CD4-positive, alpha-beta T cell treated with Interleukin-6 at 100 ng/mL for 8 hours (primary cell): ENCODE measurements at regions not wholly inside any gene's neighbourhood (a gene's known extent, or its start where the extent isn't known, plus 50 kb on each side); places are given as distances from the start of the nearest gene placed in this dataset.
"Not testable (repeated sequence)": the region's sequence is repeated elsewhere in the genome, so short reads cannot be mapped to it uniquely, and the experiment has no call there.

Source experiments
- DNase-seq: peaks from one replicate; pipeline ENCODE4 v3.0.0-alpha.2; 2020; ENCODE audit warnings: mixed read lengths, low spot score

- DNase-seq = no peak
Observed at GRCh38 chr7:10284001-10284400, 689.7 kb upstream of the PHF14 start.

GRCh38 chr7:10299384-10299783, 674.3 kb upstream of the PHF14 start:
- DNase-seq = no peak

- no peak for DNase-seq
Observed at GRCh38 chr7:10300577-10300976, 673.1 kb upstream of the PHF14 start.

GRCh38 chr7:10308276-10308675, 665.4 kb upstream of the PHF14 start:
- no peak for DNase-seq

- DNase-seq = no peak
Observed at GRCh38 chr7:10312942-10313341, 660.7 kb upstream of the PHF14 start.

- no peak for DNase-seq
Observed at GRCh38 chr7:10315881-10316280, 657.8 kb upstream of the PHF14 start.

- no peak for DNase-seq
Observed at GRCh38 chr7:10316488-10316887, 657.2 kb upstream of the PHF14 start.

- no peak for DNase-seq
Observed at GRCh38 chr7:10325395-10325794, 648.3 kb upstream of the PHF14 start.

- DNase-seq = no peak
Observed at GRCh38 chr7:10343108-10343507, 630.6 kb upstream of the PHF14 start.

- DNase-seq = no peak
Observed at GRCh38 chr7:10346032-10346431, 627.6 kb upstream of the PHF14 start.

GRCh38 chr7:10355816-10356215, 617.9 kb upstream of the PHF14 start:
- no peak for DNase-seq

GRCh38 chr7:10360050-10360449, 613.6 kb upstream of the PHF14 start:
- no peak for DNase-seq

GRCh38 chr7:10401793-10402192, 571.9 kb upstream of the PHF14 start:
- no peak for DNase-seq

GRCh38 chr7:10412422-10413019, 561.2 kb upstream of the PHF14 start:
- no peak for DNase-seq

GRCh38 chr7:10418985-10419384, 554.7 kb upstream of the PHF14 start:
- no peak for DNase-seq

- DNase-seq = no peak
Observed at GRCh38 chr7:10429031-10429430, 544.6 kb upstream of the PHF14 start.

- no peak for DNase-seq
Observed at GRCh38 chr7:10429511-10429910, 544.2 kb upstream of the PHF14 start.

GRCh38 chr7:10436302-10436701, 537.4 kb upstream of the PHF14 start:
- no peak for DNase-seq

- DNase-seq = no peak
Observed at GRCh38 chr7:10439027-10439426, 534.6 kb upstream of the PHF14 start.

GRCh38 chr7:10455936-10456335, 517.7 kb upstream of the PHF14 start:
- DNase-seq = no peak

GRCh38 chr7:10460474-10460873, 513.2 kb upstream of the PHF14 start:
- DNase-seq = no peak

- no peak for DNase-seq
Observed at GRCh38 chr7:10463701-10464100, 510.0 kb upstream of the PHF14 start.

GRCh38 chr7:10465536-10465935, 508.1 kb upstream of the PHF14 start:
- not testable (repeated sequence) for DNase-seq

GRCh38 chr7:10468908-10469307, 504.8 kb upstream of the PHF14 start:
- DNase-seq = no peak

GRCh38 chr7:10469476-10469875, 504.2 kb upstream of the PHF14 start:
- DNase-seq = no peak
